ENCODE measurements at regions not wholly inside any gene's neighbourhood (a gene's known extent, or its start where the extent isn't known, plus 50 kb on each side); places are given as distances from the start of the nearest gene placed in this dataset.

DNA sequence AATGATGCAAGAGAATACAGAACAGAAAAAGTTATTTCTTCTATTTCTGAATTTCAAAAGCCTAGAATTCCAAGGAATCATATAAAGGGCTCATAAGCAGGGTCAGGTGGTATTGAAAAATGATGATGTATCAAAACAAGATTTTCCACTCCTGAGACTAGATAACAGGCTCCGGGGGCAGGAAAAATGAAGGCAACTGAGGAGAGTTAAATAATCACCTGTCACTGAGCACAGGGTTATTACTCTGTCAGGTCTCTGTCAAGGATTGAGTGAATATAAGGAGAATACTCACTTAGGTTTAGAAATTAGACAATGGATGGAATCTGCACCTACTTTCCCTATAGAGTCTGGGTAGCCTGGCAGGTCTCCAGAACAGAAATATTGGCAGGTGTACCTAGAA, 76.1 kb upstream of the KHDRBS2 start:
- no peak for TF ChIP-seq RAD21 (IDR thresholded peaks at IDR 0.05; ENCODE audit: low read depth)
- TF ChIP-seq, protein P1, sequence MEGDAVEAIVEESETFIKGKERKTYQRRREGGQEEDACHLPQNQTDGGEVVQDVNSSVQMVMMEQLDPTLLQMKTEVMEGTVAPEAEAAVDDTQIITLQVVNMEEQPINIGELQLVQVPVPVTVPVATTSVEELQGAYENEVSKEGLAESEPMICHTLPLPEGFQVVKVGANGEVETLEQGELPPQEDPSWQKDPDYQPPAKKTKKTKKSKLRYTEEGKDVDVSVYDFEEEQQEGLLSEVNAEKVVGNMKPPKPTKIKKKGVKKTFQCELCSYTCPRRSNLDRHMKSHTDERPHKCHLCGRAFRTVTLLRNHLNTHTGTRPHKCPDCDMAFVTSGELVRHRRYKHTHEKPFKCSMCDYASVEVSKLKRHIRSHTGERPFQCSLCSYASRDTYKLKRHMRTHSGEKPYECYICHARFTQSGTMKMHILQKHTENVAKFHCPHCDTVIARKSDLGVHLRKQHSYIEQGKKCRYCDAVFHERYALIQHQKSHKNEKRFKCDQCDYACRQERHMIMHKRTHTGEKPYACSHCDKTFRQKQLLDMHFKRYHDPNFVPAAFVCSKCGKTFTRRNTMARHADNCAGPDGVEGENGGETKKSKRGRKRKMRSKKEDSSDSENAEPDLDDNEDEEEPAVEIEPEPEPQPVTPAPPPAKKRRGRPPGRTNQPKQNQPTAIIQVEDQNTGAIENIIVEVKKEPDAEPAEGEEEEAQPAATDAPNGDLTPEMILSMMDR (IDR thresholded peaks at IDR 0.05 in 2 of 3, conservative IDR thresholded peaks at IDR 0.05 in 1 of 3; ENCODE audit: borderline replicate concordance in 1 of 3, insufficient read depth in 1 of 3, low read depth in 2 of 3, low read length in 2 of 3), result no peak
- no peak for TF ChIP-seq EZH2 (IDR thresholded peaks at IDR 0.05)
- TF ChIP-seq CEBPB (IDR thresholded peaks at IDR 0.05; ENCODE audit: low read depth), result no peak
- no peak for TF ChIP-seq YY1 (IDR thresholded peaks at IDR 0.05; ENCODE audit: extremely low read depth, insufficient replicate concordance, low read depth, low read length)
- TF ChIP-seq EZH2phosphoT487 (IDR thresholded peaks at IDR 0.05; ENCODE audit: borderline replicate concordance), result no peak
- TF ChIP-seq, protein P2, sequence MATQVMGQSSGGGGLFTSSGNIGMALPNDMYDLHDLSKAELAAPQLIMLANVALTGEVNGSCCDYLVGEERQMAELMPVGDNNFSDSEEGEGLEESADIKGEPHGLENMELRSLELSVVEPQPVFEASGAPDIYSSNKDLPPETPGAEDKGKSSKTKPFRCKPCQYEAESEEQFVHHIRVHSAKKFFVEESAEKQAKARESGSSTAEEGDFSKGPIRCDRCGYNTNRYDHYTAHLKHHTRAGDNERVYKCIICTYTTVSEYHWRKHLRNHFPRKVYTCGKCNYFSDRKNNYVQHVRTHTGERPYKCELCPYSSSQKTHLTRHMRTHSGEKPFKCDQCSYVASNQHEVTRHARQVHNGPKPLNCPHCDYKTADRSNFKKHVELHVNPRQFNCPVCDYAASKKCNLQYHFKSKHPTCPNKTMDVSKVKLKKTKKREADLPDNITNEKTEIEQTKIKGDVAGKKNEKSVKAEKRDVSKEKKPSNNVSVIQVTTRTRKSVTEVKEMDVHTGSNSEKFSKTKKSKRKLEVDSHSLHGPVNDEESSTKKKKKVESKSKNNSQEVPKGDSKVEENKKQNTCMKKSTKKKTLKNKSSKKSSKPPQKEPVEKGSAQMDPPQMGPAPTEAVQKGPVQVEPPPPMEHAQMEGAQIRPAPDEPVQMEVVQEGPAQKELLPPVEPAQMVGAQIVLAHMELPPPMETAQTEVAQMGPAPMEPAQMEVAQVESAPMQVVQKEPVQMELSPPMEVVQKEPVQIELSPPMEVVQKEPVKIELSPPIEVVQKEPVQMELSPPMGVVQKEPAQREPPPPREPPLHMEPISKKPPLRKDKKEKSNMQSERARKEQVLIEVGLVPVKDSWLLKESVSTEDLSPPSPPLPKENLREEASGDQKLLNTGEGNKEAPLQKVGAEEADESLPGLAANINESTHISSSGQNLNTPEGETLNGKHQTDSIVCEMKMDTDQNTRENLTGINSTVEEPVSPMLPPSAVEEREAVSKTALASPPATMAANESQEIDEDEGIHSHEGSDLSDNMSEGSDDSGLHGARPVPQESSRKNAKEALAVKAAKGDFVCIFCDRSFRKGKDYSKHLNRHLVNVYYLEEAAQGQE (IDR thresholded peaks at IDR 0.05; ENCODE audit: low read depth), result no peak
- no peak for TF ChIP-seq POLR2AphosphoS5 (IDR thresholded peaks at IDR 0.05; ENCODE audit: low read depth, low read length)
- no peak for TF ChIP-seq POLR2A (IDR thresholded peaks at IDR 0.05; ENCODE audit: borderline replicate concordance, extremely low read depth, insufficient read depth, insufficient read length)
- TF ChIP-seq JUND (IDR thresholded peaks at IDR 0.05), result no peak
